ENCODE measurements at regions not wholly inside any gene's neighbourhood (a gene's known extent, or its start where the extent isn't known, plus 50 kb on each side); places are given as distances from the start of the nearest gene placed in this dataset.

- no peak for DNase-seq
Measured at GRCh38 chr15:38672814-38673670, 108.4 kb upstream of the RASGRP1 start.

GRCh38 chr15:38674448-38674847 is 109.8 kb upstream of the RASGRP1 start:
- DNase-seq: no peak

GRCh38 chr15:38678281-38678680 is 113.7 kb upstream of the RASGRP1 start:
- no peak for DNase-seq

DNA sequence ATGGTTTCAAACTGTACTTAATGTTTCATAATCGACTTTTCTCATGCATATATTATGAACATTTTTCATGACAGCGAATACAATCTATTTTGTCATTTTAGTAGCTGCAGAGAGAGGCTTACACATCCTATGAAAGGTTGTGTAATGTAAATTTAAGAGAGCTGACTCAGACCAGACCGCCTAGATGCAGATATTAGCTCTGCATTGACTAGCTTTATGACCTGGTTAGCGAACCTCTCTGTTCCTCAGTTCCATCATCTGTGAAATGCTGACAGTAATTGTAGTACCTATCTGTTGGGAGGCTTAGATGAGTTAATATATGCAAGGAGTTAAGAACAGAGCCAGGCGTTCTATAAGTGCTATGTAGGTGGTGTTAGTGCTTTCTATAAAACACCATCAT is 116.2 kb upstream of the RASGRP1 start:
- DNase-seq: no peak

DNA sequence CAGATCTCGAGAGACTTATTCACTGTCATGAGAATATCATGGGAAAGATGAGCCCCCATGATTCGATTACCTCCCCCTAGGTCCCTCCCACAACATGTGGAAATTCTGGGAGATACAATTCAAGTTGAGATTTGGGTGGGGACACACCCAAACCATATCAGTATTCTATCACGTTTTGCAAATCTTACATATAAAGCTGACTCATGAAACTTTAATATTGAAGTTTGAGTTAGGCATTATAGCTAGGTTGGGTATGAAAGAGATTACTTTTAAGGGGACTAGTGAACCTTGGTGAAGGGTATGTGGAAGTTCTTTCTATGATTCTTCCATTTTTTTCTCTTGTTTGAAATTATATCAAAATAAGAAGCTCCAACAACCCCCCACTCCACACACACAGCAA is 117.7 kb upstream of the RASGRP1 start:
- no peak for DNase-seq

GRCh38 chr15:38682861-38683260 is 118.2 kb upstream of the RASGRP1 start:
- no peak for DNase-seq

DNA sequence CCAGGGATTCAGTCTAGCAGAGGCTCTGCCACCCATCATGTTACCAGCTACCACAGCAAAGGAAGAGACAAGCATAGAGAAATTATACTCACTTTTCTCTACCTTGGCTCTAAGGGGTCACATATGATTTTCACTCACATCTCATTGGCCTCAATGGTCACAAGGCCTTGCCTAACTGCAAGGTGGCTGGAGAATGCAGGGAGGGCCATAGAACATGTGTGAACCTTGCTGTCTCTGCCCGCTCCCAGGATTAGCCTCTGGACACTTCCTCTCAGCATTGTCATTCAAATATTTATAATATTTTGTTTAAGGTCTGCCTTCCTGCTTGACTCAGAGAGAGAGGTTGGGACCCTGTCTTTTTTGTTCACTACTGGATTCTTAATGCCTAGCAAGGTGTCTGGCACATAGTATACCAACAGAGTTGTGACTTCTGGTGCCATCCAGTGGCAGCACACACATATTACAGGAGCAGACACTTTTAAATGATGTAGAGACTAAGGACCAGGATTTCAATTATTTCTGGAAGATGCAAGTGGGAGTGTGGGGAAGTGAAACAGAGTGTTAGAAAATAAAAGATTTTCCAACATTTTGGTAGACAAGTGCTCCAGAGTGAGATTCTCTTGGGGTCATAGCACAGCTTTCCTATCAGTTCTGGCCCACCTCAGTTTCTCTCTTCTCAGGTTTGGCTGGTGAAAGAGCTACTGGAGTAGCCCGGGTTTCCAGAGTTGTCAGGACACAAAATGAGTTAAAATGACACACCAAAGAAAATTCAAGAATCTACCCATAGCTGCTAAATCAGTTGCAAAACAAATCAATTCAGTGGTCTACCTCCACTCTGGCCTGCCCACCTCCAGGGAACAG is 119.0 kb upstream of the RASGRP1 start:
- DNase-seq: no peak

- DNase-seq: no peak
Measured at GRCh38 chr15:38684440-38685010, 119.9 kb upstream of the RASGRP1 start.

DNA sequence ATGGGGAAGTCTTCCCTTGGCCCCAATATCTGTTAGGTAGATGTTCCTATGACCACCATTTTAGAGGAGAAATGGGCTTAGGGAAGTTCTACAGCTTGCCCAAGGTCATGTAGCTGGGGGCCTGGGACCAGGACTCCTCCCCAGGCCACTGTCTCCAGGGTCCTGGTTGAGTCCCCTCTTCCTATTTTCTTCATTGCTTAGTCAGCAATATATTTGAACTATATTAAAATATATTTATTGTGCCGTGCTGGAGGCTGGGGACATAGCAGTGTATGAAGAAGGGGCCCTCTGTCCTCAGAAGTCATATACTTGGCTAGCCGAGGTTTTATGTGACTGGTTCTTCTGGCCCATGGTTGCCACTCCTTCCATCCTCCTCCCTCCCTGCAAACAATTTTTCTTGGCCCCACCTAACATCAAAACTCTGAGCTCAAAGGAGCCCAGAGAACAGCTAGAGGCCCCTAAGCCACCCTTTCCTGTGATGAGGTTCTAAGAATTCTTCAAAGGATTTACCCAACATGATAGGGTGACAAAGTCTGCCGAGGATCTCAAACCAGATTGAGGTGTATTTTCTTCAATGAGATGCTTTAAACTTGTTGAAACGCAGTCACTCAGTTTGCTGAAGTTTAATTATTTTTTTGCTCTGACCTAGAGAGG is 121.2 kb upstream of the RASGRP1 start:
- DNase-seq: no peak

- DNase-seq: no peak
Measured at GRCh38 chr15:38687340-38687739, 122.7 kb upstream of the RASGRP1 start.

- no peak for DNase-seq
Measured at GRCh38 chr15:38687775-38688495, 123.3 kb upstream of the RASGRP1 start.

GRCh38 chr15:38688761-38689160 is 124.1 kb upstream of the RASGRP1 start:
- DNase-seq: no peak

DNA sequence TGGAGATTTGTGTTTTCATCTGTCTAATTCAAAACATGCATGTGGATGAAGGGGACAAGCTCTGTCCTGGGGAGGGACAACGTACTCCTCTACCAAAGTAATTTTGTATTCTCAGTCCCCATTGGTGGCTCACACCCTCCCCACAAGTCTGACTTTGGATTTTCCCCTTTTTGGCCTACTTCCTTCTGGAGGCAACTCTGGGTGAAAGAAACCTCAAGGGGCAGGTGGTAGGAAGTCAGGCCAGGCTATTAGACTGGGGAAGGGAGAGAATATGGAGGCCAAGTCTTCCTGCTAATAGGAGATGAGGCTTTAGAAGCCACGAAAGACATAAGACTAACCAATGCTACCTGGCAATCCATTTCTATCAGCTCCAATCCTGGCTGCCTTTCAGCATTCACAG is 124.9 kb upstream of the RASGRP1 start:
- no peak for DNase-seq

DNA sequence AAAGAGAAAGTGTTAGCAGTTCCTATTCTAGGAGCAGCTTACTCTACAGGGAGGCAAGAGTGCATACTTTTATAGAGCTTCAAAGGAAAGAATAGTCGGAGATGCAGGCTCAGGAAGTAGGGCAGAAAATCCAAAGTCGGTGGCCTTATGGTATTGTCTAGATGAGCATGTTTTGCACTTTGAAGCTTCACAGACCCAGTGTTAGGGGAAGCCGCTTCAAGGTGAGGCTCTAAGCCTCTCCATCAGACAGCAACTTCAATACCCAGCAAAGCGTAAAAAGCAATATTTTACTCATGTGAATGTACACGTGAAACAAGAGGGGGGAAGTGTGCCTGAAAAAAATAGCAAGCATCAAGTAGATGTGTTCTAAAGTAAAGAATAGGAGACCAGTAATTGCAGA is 125.6 kb upstream of the RASGRP1 start:
- DNase-seq: no peak

DNA sequence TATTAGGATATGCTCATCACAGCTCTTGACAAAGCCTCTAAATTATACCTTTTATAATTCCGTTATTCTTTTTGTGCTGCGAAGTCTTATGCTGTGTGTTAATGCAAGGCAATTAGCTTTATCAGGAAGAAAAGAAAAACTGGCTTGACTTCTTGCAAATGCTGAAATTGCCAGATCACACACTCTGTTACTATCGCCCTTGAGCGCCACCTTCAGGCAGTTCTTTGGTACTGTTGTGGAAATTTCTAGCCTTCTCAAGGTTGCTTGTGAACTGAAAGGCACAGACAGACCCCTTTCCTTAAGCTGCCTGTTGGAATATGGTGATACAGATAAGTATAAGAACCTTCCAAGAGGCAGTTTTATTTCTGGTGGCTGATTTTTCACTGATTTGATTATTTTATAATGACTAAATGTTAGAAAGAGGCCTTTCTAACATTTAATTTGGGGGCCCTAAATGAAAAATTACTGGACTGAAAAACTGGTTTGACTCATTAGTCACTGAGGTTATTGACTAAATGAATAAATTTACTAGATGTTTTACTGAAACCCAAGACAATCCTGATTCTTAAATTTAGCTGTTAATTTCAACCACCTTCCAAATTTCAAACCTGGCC is 126.2 kb upstream of the RASGRP1 start:
- no peak for DNase-seq

- no peak for DNase-seq
Measured at GRCh38 chr15:38691377-38691776, 126.8 kb upstream of the RASGRP1 start.

DNA sequence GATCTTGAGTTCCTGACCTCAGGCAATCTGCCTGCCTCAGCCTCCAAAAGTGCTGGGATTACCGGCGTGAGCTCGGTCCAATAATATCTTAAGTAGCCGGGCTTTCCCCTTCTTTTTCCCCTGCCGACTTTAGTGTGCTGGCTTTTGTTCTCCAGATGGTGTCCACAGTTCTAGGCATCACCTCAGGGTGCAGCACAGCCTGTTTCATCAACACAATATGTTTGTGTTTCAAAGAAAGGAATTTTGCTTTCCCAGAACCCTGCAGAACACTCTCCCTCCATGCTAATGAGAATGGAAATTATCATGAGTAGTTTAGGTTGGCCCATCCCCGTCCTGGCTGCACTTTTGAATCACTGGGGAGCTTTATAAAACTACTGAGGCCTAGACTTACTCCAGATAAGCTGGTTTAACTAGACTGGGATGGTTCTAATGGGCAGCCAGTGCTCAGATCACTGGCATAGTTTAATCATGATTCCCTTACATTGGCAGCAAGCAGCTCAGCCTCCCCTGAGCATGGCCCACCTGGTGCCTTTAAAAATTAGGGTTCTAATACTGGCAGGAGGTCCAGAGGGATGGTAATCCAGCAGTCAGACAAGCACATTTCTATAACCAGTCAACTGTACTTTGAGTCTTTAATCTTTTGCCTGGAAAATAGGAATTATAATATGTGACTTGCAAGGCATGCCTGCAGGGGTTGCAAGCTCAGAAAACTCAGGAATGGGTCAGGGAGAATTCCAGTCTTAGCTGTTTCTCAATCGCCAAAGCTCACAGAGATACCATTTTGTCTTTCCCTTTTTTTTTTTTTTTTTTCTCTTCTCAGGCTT is 127.6 kb upstream of the RASGRP1 start:
- no peak for DNase-seq

DNA sequence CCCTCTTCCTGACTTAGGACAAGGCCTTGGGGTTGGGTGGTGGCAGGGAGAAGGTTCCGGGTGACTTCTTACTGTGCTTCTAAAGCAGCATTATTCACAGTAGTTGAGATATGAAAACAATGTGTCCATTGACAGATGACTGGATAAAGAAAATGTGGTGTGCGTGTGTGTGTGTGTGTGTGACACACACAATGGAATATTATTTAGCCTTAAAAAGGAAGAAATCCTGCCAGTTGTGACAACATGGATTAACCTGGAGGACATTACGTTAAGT is 128.1 kb upstream of the RASGRP1 start:
- no peak for DNase-seq

GRCh38 chr15:38695249-38696108 is 130.9 kb upstream of the RASGRP1 start:
- DNase-seq: no peak

DNA sequence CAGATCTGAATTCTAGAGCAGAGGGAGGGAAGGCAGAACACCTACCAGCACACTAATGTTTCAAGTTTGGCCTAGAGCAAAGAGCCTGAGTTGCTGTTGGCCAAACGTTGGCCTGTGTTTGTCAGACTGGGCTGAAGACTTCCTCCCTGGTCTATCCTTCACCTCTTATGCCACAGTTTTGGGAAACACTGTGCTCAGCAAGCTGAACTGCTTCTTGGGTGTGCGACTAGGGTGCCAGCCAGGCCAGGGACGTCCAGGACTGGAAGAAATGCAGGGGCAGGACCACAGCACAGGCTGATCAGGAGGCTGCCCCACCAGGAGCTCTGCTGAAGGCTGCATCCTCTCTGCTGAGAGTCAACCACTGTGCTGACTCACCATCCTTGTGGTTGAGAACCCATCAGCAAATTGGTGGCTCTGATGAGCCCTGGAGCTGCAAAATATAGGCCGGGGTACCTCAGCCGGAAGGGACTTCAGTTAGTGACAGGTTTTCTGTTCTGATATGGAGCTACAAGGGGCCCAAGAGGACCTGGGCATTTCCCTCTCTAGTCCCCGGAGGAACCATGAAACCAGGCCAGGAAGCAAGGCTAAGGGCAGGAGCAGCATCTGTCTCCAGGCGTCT is 131.6 kb upstream of the RASGRP1 start:
- DNase-seq: no peak

Data from NCI-H1417 treated with DMSO at 0.1 percent for 48 hours (cell line).